ENCODE measurements at regions not wholly inside any gene's neighbourhood (a gene's known extent, or its start where the extent isn't known, plus 50 kb on each side); places are given as distances from the start of the nearest gene placed in this dataset.
"Not testable (repeated sequence)": the region's sequence is repeated elsewhere in the genome, so short reads cannot be mapped to it uniquely, and the experiment has no call there.

DNA sequence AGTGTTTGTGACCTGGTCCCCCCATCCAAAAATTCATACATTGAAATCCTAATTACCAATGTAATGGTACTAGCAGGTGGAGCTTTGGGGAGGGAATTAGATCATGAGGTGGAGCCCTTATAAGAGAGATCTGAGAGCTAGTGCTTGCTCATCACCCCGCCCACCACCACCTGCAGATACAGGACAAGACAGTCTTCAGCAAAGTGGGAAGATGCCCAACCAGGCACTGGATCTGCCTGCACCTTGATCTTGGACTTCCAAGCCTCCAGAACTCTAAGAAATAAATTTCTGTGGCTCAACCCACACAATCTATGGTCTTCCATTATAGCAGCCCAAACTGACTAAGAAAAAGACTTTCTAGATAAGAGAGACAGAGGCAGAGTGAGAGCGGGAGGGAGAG, 343.4 kb downstream of the LRRIQ3 start:
- Histone ChIP-seq H3K27me3 (replicated peaks) (no peaks in the 10 kb centered on the region), H3K4me3 (ENCODE audit: low read depth, low read length) (no peak overlapping the region), H3K36me3 (replicated peaks) (no peaks in the 10 kb centered on the region), H3K27ac (no peak overlapping the region)
- in situ Hi-C loops (cut with HindIII; ENCODE audit: low pct_ligation_motif_present, low sequenced_read_pairs) = no loop called here
- DNase-seq = no peak
- TF ChIP-seq, protein P1, sequence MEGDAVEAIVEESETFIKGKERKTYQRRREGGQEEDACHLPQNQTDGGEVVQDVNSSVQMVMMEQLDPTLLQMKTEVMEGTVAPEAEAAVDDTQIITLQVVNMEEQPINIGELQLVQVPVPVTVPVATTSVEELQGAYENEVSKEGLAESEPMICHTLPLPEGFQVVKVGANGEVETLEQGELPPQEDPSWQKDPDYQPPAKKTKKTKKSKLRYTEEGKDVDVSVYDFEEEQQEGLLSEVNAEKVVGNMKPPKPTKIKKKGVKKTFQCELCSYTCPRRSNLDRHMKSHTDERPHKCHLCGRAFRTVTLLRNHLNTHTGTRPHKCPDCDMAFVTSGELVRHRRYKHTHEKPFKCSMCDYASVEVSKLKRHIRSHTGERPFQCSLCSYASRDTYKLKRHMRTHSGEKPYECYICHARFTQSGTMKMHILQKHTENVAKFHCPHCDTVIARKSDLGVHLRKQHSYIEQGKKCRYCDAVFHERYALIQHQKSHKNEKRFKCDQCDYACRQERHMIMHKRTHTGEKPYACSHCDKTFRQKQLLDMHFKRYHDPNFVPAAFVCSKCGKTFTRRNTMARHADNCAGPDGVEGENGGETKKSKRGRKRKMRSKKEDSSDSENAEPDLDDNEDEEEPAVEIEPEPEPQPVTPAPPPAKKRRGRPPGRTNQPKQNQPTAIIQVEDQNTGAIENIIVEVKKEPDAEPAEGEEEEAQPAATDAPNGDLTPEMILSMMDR (IDR thresholded peaks at IDR 0.05; ENCODE audit: low read depth, low read length, missing control alignments) = no peak

DNA sequence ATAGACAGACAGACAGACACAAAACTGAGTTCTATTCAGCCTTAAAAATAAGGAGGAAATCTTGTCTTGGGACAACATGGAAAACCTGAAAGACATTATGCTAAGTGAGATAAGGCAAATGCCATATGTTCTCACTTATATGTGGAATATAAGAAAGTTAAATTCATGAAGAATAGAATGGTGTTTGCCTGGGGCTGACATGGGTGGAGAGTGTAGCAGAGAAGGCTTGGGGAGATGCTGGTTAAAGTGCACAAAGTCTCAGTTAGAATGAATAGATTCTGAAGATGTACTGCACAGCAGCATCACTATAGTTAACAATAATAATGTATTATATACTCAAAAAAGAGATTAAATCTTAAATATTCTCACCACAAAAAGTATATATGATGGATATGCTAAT, 355.5 kb downstream of the LRRIQ3 start:
- no peaks in the 10 kb centered on the region for H3K36me3 ChIP-seq (replicated peaks)
- H3K27ac ChIP-seq = no peak overlapping the region
- TF ChIP-seq, protein P1 (IDR thresholded peaks at IDR 0.05; ENCODE audit: low read depth, low read length, missing control alignments) = no peak
- no peak overlapping the region for H3K4me3 ChIP-seq (ENCODE audit: low read depth, low read length)
- DNase-seq = no peak
- H3K27me3 ChIP-seq (replicated peaks) = no peaks in the 10 kb centered on the region
- in situ Hi-C loops (cut with HindIII; ENCODE audit: low pct_ligation_motif_present, low sequenced_read_pairs) = no loop called here

DNA sequence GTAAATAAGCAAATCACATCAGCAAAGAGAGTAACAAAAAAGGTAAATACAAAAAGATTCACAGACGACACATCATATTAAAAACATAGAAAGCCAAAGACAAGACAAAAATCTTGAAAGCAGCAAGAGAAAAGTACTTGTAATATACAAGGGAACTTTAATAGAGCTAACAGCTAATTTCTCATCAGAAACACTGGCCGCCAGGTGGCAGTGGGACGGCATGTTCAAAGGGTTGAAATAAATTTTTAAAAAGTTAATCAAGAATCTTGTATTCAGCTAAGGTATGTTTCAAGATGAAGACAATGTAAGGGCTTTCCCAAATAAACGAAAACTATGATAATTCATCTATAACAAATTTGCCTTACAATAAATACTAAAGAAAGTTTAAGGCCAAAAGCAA, 358.1 kb downstream of the LRRIQ3 start:
- TF ChIP-seq, protein P1 (IDR thresholded peaks at IDR 0.05; ENCODE audit: low read depth, low read length, missing control alignments) = peak; percentile 45
- in situ Hi-C loops (cut with HindIII; ENCODE audit: low pct_ligation_motif_present, low sequenced_read_pairs) = no loop called here
- H3K4me3 ChIP-seq (ENCODE audit: low read depth, low read length) = no peak overlapping the region
- peak; percentile 1 for DNase-seq
- H3K27ac ChIP-seq = no peak overlapping the region
- H3K27me3 ChIP-seq (replicated peaks) = no peaks in the 10 kb centered on the region
- no peaks in the 10 kb centered on the region for H3K36me3 ChIP-seq (replicated peaks)

DNA sequence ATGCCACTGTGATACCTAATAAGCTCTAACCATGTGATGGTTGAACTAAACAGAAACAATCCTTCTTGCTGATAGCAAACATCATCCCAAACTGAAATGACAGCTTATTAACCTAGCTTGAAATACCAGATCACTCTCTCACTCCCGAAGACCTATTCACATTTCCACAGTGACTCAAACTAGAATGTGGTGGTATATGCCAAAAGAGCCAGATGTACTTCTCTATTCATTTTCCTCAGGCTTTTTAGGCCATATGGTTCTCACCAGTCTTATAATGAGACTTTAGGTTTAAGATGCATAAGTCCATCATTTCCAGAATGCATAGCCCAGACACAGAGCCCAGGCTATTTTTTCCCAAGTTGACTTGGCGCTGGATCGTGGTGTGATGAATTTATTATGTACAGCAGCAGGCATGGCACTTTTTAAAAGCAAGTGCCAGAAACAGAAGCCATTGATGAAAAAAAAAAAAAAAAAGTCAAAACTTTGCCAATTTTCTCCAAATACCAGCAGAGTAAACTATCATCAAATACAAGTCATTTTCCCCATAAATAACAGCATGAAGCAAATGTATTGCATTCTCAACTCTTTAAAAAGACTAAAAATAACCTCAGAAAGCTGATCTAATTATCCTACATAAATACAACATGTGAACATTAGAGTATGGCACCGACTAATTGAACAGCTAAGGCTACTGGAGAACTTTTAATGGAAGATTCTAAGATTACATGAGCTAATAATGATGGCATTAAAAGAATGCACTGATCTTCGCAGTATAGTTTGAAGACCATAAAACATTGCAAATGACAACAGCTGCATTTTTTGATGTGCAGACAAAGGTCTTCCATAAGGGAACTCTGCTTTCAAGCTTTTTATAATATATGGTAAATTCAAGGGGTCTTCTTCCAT, 365.4 kb downstream of the LRRIQ3 start:
- no peak overlapping the region for H3K4me3 ChIP-seq (ENCODE audit: low read depth, low read length)
- no peak for DNase-seq
- TF ChIP-seq, protein P1 (IDR thresholded peaks at IDR 0.05; ENCODE audit: low read depth, low read length, missing control alignments) = no peak
- H3K27me3 ChIP-seq (replicated peaks) = no peaks in the 10 kb centered on the region
- in situ Hi-C loops (cut with HindIII; ENCODE audit: low pct_ligation_motif_present, low sequenced_read_pairs) = no loop called here
- no peak overlapping the region for H3K27ac ChIP-seq
- H3K36me3 ChIP-seq (replicated peaks) = no peaks in the 10 kb centered on the region

DNA sequence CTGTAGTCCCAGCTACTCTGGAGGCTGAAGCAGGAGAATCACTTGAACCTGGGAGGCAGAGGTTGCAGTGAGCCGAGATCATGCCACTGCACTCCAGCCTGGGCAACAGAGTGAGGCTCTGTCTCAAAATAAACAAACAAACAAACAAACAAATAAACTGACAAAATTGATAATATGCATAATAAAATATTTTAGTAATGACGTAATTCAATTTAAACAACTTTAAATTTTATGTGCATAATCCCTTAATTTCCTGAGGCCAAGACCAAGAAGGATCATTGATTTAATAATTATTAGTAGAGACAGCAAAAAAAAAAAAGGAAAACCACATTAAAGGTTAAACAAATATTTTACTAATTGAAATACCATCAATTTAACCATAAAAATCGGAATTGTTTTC, 370.7 kb downstream of the LRRIQ3 start:
- H3K27ac ChIP-seq; in situ Hi-C loops (cut with HindIII; ENCODE audit: low pct_ligation_motif_present, low sequenced_read_pairs); H3K36me3 ChIP-seq (replicated peaks); H3K27me3 ChIP-seq (replicated peaks); DNase-seq; H3K4me3 ChIP-seq (ENCODE audit: low read depth, low read length): not testable (repeated sequence)

DNA sequence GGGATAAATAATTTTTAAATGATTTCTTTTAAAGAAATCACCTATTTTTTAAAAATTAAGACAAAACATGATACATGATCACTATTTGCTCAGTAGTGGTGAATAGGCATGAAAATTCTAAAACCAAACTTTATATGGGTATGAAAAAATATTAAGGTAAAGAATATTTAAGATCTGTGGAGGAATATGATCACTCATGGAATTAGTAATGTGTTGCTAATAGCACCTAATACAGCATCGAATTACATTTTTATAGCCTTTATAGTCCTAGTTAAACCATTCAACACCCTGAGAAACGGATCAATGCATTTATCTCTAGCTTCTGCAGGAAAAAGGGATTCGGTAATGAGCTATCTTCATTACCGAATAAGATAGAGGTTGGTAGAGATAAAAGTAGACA, 373.9 kb downstream of the LRRIQ3 start:
- in situ Hi-C loops (cut with HindIII; ENCODE audit: low pct_ligation_motif_present, low sequenced_read_pairs) = no loop called here
- no peak overlapping the region for H3K4me3 ChIP-seq (ENCODE audit: low read depth, low read length)
- H3K36me3 ChIP-seq (replicated peaks) = no peaks in the 10 kb centered on the region
- no peaks in the 10 kb centered on the region for H3K27me3 ChIP-seq (replicated peaks)
- TF ChIP-seq, protein P1 (IDR thresholded peaks at IDR 0.05; ENCODE audit: low read depth, low read length, missing control alignments) = no peak
- DNase-seq = no peak
- H3K27ac ChIP-seq = no peak overlapping the region
